Adrenal gland (tissue), 5 donors: ENCODE measurements at regions not wholly inside any gene's neighbourhood (a gene's known extent, or its start where the extent isn't known, plus 50 kb on each side); places are given as distances from the start of the nearest gene placed in this dataset.

Experiments used
- POLR2A ChIP-seq, 2 donors: fragments of 450-650 bp; IDR thresholded peaks; one replicate each; pipeline ENCODE4 v1.6.1; 2017; ENCODE audit warnings: antibody characterized with exemption in 2 of 2, mild to moderate bottlenecking in 2 of 2, moderate library complexity in 1 of 2
- TF ChIP-seq, protein P1 (sequence below), 6 experiments: fragments of 450-650 bp in 4 of 6; fragments of 200-600 bp in 2 of 6; sonication (generic) in 1 of 6; IDR thresholded peaks; 1 replicate in 5 of 6; 2 replicates in 1 of 6; pipeline versions ENCODE4 v1.5.1 to v1.8.0; 2016 to 2021; ENCODE audit warnings: antibody characterized with exemption in 6 of 6, mild to moderate bottlenecking in 2 of 6, moderate library complexity in 1 of 6
- donor health status: DM: no; HTN: no; CAD: no.

DNA sequence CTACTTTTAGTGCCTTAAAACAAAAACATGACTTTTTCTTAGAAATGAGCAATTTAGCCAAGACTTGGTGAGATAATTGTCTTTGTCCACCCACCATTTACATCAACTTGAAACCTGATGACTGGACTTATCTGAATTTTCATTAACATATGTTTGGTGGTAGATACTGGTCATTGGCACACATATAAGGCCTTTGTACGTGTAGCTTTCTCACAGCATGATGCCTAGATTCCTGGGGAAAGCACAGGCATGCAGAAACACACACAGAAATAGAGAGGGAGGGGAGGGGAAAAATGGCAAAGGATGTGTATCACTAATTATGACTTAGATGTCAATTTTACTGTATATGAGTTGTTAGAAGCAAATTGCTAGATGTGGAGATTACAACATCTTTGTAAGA lies 488.4 kb downstream of the NXPH1 start:
- TF ChIP-seq, protein P1, sequence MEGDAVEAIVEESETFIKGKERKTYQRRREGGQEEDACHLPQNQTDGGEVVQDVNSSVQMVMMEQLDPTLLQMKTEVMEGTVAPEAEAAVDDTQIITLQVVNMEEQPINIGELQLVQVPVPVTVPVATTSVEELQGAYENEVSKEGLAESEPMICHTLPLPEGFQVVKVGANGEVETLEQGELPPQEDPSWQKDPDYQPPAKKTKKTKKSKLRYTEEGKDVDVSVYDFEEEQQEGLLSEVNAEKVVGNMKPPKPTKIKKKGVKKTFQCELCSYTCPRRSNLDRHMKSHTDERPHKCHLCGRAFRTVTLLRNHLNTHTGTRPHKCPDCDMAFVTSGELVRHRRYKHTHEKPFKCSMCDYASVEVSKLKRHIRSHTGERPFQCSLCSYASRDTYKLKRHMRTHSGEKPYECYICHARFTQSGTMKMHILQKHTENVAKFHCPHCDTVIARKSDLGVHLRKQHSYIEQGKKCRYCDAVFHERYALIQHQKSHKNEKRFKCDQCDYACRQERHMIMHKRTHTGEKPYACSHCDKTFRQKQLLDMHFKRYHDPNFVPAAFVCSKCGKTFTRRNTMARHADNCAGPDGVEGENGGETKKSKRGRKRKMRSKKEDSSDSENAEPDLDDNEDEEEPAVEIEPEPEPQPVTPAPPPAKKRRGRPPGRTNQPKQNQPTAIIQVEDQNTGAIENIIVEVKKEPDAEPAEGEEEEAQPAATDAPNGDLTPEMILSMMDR (IDR thresholded peaks at IDR 0.05): no peak
- no peak for TF ChIP-seq POLR2A (IDR thresholded peaks at IDR 0.05)
